ENCODE measurements at regions not wholly inside any gene's neighbourhood (a gene's known extent, or its start where the extent isn't known, plus 50 kb on each side); places are given as distances from the start of the nearest gene placed in this dataset.

- Mint-ChIP-seq H3K4me3 (ENCODE audit: unreplicated experiment) (no peak overlapping the region), H3K27me3 (ENCODE audit: unreplicated experiment) (peaks cover 11% of the 10 kb centered on the region), H3K36me3 (ENCODE audit: unreplicated experiment) (no peaks in the 10 kb centered on the region), H3K4me1 (ENCODE audit: unreplicated experiment) (no peaks in the 10 kb centered on the region), H3K27ac (ENCODE audit: unreplicated experiment) (no peak overlapping the region), H3K9me3 (ENCODE audit: unreplicated experiment) (no peaks in the 10 kb centered on the region)
- TF ChIP-seq CTCF (IDR thresholded peaks at IDR 0.05): no peak
- no peak for DNase-seq (ENCODE audit: extremely low spot score, unreplicated experiment)
These were observed 94.7 kb upstream of the BCL2L14 start for GRCh38 chr12:11976005-11976404.

- no peak overlapping the region for H3K27ac Mint-ChIP-seq (ENCODE audit: unreplicated experiment)
- TF ChIP-seq CTCF (IDR thresholded peaks at IDR 0.05): no peak
These were observed 91.9 kb upstream of the BCL2L14 start for GRCh38 chr12:11978726-11979384.

GRCh38 chr12:11980115-11980514 lies 90.6 kb upstream of the BCL2L14 start:
- peaks cover 3% of the 10 kb centered on the region for H3K27me3 Mint-ChIP-seq (ENCODE audit: unreplicated experiment)

More at GRCh38 chr12:11978726-11979384, 91.9 kb upstream of the BCL2L14 start:
- no peaks in the 10 kb centered on the region for H3K9me3 Mint-ChIP-seq (ENCODE audit: unreplicated experiment)
- no peak overlapping the region for H3K4me3 Mint-ChIP-seq (ENCODE audit: unreplicated experiment)
- no peak for DNase-seq (ENCODE audit: extremely low spot score, unreplicated experiment)
- no peaks in the 10 kb centered on the region for H3K36me3 Mint-ChIP-seq (ENCODE audit: unreplicated experiment)
- H3K4me1 Mint-ChIP-seq (ENCODE audit: unreplicated experiment): no peaks in the 10 kb centered on the region
- peaks cover 11% of the 10 kb centered on the region for H3K27me3 Mint-ChIP-seq (ENCODE audit: unreplicated experiment)

GRCh38 chr12:11981121-11981733 lies 89.5 kb upstream of the BCL2L14 start:
- H3K27ac Mint-ChIP-seq (ENCODE audit: unreplicated experiment): no peak overlapping the region
- peaks cover 6% of the 10 kb centered on the region for H3K27me3 Mint-ChIP-seq (ENCODE audit: unreplicated experiment)
- DNase-seq (ENCODE audit: extremely low spot score, unreplicated experiment): no peak
- H3K9me3 Mint-ChIP-seq (ENCODE audit: unreplicated experiment): no peaks in the 10 kb centered on the region
- no peaks in the 10 kb centered on the region for H3K4me1 Mint-ChIP-seq (ENCODE audit: unreplicated experiment)
- no peak for TF ChIP-seq CTCF (IDR thresholded peaks at IDR 0.05)
- no peaks in the 10 kb centered on the region for H3K36me3 Mint-ChIP-seq (ENCODE audit: unreplicated experiment)
- H3K4me3 Mint-ChIP-seq (ENCODE audit: unreplicated experiment): no peak overlapping the region

More at GRCh38 chr12:11980115-11980514, 90.6 kb upstream of the BCL2L14 start:
- no peaks in the 10 kb centered on the region for H3K36me3 Mint-ChIP-seq (ENCODE audit: unreplicated experiment)
- TF ChIP-seq CTCF (IDR thresholded peaks at IDR 0.05): no peak
- no peak overlapping the region for H3K27ac Mint-ChIP-seq (ENCODE audit: unreplicated experiment)
- no peak for DNase-seq (ENCODE audit: extremely low spot score, unreplicated experiment)
- no peaks in the 10 kb centered on the region for H3K4me1 Mint-ChIP-seq (ENCODE audit: unreplicated experiment)
- H3K4me3 Mint-ChIP-seq (ENCODE audit: unreplicated experiment): no peak overlapping the region
- H3K9me3 Mint-ChIP-seq (ENCODE audit: unreplicated experiment): no peaks in the 10 kb centered on the region

GRCh38 chr12:11984417-11984816 lies 86.3 kb upstream of the BCL2L14 start:
- H3K27ac Mint-ChIP-seq (ENCODE audit: unreplicated experiment): no peak overlapping the region
- no peaks in the 10 kb centered on the region for H3K4me1 Mint-ChIP-seq (ENCODE audit: unreplicated experiment)
- DNase-seq (ENCODE audit: extremely low spot score, unreplicated experiment): no peak
- no peaks in the 10 kb centered on the region for H3K36me3 Mint-ChIP-seq (ENCODE audit: unreplicated experiment)
- H3K4me3 Mint-ChIP-seq (ENCODE audit: unreplicated experiment): no peak overlapping the region
- H3K9me3 Mint-ChIP-seq (ENCODE audit: unreplicated experiment): no peaks in the 10 kb centered on the region
- peaks cover 7% of the 10 kb centered on the region for H3K27me3 Mint-ChIP-seq (ENCODE audit: unreplicated experiment)
- TF ChIP-seq CTCF (IDR thresholded peaks at IDR 0.05): no peak

Measured in osteocyte (in vitro differentiated cells).